Neural crest cell (in vitro differentiated cells): ENCODE measurements at regions not wholly inside any gene's neighbourhood (a gene's known extent, or its start where the extent isn't known, plus 50 kb on each side); places are given as distances from the start of the nearest gene placed in this dataset.

Source experiments
- DNase-seq: peaks from one replicate; pipeline ENCODE4 v3.0.0; 2021; ENCODE audit warnings: low read depth, mixed read lengths, low spot score
- H3K27ac Mint-ChIP-seq: one replicate; pipeline ENCODE4 v1.8.0; 2021; ENCODE audit warnings: mild to moderate bottlenecking, mixed read lengths; ENCODE audit not compliant: unreplicated experiment
- H3K27me3 Mint-ChIP-seq: 2 replicates; pipeline ENCODE4 v1.8.0; 2021; ENCODE audit warnings: low read depth, mild to moderate bottlenecking, mixed read lengths
- H3K36me3 Mint-ChIP-seq: 2 replicates; pipeline ENCODE4 v1.8.0; 2021; ENCODE audit warnings: low read depth, mild to moderate bottlenecking, mixed read lengths
- H3K4me1 Mint-ChIP-seq: 2 replicates; pipeline ENCODE4 v1.8.0; 2021; ENCODE audit warnings: mixed read lengths
- H3K4me3 Mint-ChIP-seq: one replicate; pipeline ENCODE4 v1.8.0; 2021; ENCODE audit warnings: mild to moderate bottlenecking, mixed read lengths
- H3K9me3 Mint-ChIP-seq: 2 replicates; pipeline ENCODE4 v1.8.0; 2021; ENCODE audit warnings: mixed read lengths
- CTCF ChIP-seq: fragments of 200-600 bp; sonication (generic); conservative IDR thresholded peaks from 2 replicates; pipeline ENCODE4 v1.5.0; 2021; ENCODE audit warnings: antibody characterized with exemption, mild to moderate bottlenecking

GRCh38 chr6:66291905-66292304 is 584.9 kb upstream of the EYS start:
- H3K4me1 Mint-ChIP-seq: no peaks in the 10 kb centered on the region
- TF ChIP-seq CTCF: no peak
- no peak overlapping the region for H3K4me3 Mint-ChIP-seq
- no peak for DNase-seq
- H3K9me3 Mint-ChIP-seq: no peaks in the 10 kb centered on the region
- H3K36me3 Mint-ChIP-seq: no peaks in the 10 kb centered on the region
- no peaks in the 10 kb centered on the region for H3K27me3 Mint-ChIP-seq
- H3K27ac Mint-ChIP-seq: no peak overlapping the region

GRCh38 chr6:66289889-66290288 is 582.9 kb upstream of the EYS start:
- Mint-ChIP-seq H3K4me3 (no peak overlapping the region), H3K4me1 (no peaks in the 10 kb centered on the region), H3K9me3 (no peaks in the 10 kb centered on the region), H3K36me3 (no peaks in the 10 kb centered on the region), H3K27me3 (no peaks in the 10 kb centered on the region), H3K27ac (no peak overlapping the region)
- DNase-seq: no peak
- no peak for TF ChIP-seq CTCF

- Mint-ChIP-seq H3K36me3 (no peaks in the 10 kb centered on the region), H3K9me3 (peaks cover 4% of the 10 kb centered on the region), H3K27me3 (no peaks in the 10 kb centered on the region), H3K4me3 (no peak overlapping the region), H3K4me1 (no peaks in the 10 kb centered on the region), H3K27ac (no peak overlapping the region)
- DNase-seq: no peak
- TF ChIP-seq CTCF: no peak
Observed at GRCh38 chr6:66278115-66278514, 571.1 kb upstream of the EYS start.

GRCh38 chr6:66277400-66277799 is 570.4 kb upstream of the EYS start:
- Mint-ChIP-seq H3K9me3 (peaks cover 4% of the 10 kb centered on the region), H3K27ac (no peak overlapping the region), H3K4me3 (no peak overlapping the region), H3K36me3 (no peaks in the 10 kb centered on the region), H3K4me1 (no peaks in the 10 kb centered on the region), H3K27me3 (no peaks in the 10 kb centered on the region)
- no peak for DNase-seq
- no peak for TF ChIP-seq CTCF

- no peaks in the 10 kb centered on the region for H3K4me1 Mint-ChIP-seq
- no peak overlapping the region for H3K27ac Mint-ChIP-seq
- peaks cover 12% of the 10 kb centered on the region for H3K9me3 Mint-ChIP-seq
- no peaks in the 10 kb centered on the region for H3K27me3 Mint-ChIP-seq
- H3K36me3 Mint-ChIP-seq: no peaks in the 10 kb centered on the region
- no peak for DNase-seq
- no peak for TF ChIP-seq CTCF
- H3K4me3 Mint-ChIP-seq: no peak overlapping the region
Observed at GRCh38 chr6:66265737-66266136, 558.7 kb upstream of the EYS start.

GRCh38 chr6:66264376-66264775 is 557.4 kb upstream of the EYS start:
- Mint-ChIP-seq H3K36me3 (no peaks in the 10 kb centered on the region), H3K4me3 (no peak overlapping the region), H3K4me1 (peaks cover under 1% of the 10 kb centered on the region), H3K27ac (no peak overlapping the region), H3K9me3 (peaks cover 10% of the 10 kb centered on the region), H3K27me3 (no peaks in the 10 kb centered on the region)
- no peak for DNase-seq
- no peak for TF ChIP-seq CTCF
